Stimulated activated CD4-positive, alpha-beta T cell treated with anti-CD3 and anti-CD28 coated beads, Interleukin-2, amount 100 ng/mL, for 24 hours (primary cell): ENCODE measurements at regions not wholly inside any gene's neighbourhood (a gene's known extent, or its start where the extent isn't known, plus 50 kb on each side); places are given as distances from the start of the nearest gene placed in this dataset.
"Not testable (repeated sequence)": the region's sequence is repeated elsewhere in the genome, so short reads cannot be mapped to it uniquely, and the experiment has no call there.

Experiments used
- DNase-seq, 2 donors: peaks; one replicate each; pipeline ENCODE4 v3.0.0-alpha.2; 2020

DNA sequence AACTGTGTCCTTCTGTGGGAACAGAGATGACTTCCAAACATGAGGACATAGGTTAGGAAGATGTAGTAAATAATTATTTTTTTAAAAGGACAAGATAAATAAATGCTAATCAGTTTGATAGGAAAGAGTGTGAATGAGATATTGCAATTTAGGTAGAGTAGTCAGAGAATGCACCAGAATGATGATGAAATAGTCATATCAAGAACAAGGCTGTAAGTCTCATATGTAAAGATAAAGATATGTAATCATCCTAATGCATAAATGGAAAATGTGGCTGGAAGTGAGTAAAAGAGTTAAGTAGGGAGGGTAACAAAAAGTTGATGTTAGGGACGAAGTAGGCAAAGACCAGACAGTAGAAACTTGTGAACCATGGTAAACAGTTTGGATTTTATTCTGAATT, 1041.7 kb upstream of the MIR17HG start:
- no peak for DNase-seq

- no peak for DNase-seq
Observed at GRCh38 chr13:90307136-90307535, 1040.4 kb upstream of the MIR17HG start.

GRCh38 chr13:90308249-90308648, 1039.2 kb upstream of the MIR17HG start:
- no peak for DNase-seq

DNA sequence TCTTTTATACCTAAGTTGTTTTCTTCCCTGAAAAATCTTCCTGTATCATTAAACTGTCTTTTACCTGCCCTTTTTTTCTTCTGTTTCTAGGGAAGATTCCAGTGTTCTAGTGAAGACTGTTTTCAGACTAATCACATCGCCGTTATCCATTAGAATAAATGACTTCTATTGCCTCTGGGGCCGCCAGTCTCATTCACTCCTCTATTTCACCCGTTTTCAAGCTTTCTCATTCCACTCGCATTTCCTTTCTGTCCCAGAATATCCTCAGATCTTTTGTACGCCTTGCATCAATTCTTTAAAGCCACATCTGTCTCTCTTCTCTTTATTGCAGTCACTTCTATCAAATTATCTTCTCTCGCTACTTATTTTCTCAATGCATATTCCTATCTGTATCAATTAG, 1035.6 kb upstream of the MIR17HG start:
- DNase-seq = no peak

- no peak for DNase-seq
Observed at GRCh38 chr13:90315061-90315460, 1032.4 kb upstream of the MIR17HG start.

DNA sequence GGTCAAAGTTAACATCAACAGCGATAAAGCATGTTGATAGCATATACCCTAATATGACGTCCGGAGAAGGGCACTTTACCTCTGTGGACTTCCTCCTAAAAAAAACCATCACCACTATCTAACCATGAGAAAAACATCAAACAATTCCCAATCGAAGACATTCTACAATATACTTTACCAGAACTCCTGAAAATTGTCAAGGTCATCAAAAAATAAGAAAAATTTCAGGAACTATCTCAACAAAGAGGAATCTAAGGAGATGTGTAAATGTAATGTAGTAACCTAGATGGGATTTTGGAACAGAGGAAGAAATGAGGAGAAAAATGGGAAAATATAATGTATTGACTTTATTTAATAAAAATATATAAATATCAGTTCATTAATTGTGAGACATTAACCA, 1026.8 kb upstream of the MIR17HG start:
- DNase-seq = no peak

GRCh38 chr13:90321281-90321931, 1026.1 kb upstream of the MIR17HG start:
- DNase-seq = no peak

DNA sequence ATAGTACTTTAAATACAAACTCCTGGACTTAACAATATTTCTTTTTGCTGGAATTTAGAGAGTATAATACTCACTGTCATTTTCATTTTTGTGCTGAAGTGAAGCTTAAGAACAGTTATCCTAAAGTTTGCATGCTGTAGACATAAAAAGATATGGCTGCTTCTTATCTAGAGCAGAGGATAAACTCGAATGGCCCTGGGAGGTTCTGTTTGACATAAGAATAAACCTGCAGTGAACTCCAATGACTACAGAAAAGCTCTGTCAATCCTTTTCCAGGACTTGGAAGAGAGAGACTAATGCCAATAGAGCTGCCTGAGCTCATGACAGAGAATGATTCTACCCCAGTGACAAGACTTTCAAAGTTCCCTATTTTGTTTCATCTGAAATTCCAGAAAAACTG, 1017.8 kb upstream of the MIR17HG start:
- no peak for DNase-seq

GRCh38 chr13:90331974-90332373, 1015.5 kb upstream of the MIR17HG start:
- DNase-seq = no peak

- no peak for DNase-seq
Observed at GRCh38 chr13:90336507-90336906, 1011.0 kb upstream of the MIR17HG start.

DNA sequence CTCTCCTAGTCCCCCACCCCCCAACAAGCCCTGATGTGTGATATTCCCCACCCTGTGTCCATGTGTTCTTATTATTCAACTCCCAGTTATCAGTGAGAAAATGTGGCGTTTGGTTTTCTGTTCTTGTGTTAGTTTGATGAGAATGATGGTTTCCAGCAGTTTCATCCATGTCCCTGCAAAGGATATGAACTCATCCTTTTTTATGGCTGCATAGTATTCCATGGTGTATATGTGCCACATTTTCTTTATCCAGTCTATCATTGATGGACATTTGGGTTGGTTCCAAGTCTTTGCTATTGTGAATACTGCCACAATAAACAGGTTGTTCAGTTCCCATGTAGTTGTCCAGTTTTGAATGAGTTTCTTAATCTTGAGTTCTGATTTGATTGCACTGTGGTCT, 1006.1 kb upstream of the MIR17HG start:
- not testable (repeated sequence) for DNase-seq

GRCh38 chr13:90348477-90349136, 998.9 kb upstream of the MIR17HG start:
- DNase-seq = not testable (repeated sequence)

DNA sequence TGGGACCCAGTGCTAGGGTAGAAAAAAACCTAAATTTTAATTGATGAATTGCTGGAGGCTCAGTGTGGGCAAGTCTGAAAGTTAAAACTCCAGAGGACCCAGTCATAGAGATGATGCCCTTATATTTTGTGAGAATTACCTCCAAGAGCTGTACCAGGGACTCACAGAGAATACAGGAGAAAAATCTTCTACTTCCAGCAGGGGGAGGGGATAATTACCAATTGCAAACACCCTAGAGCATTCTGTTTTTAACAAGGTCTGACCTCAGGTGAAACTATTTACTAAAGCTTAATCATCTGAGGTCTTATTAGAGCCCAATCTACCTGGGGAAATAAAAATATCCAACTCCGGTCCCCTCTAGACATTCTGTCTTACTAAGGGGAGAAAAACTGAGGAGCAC, 994.7 kb upstream of the MIR17HG start:
- DNase-seq = no peak

DNA sequence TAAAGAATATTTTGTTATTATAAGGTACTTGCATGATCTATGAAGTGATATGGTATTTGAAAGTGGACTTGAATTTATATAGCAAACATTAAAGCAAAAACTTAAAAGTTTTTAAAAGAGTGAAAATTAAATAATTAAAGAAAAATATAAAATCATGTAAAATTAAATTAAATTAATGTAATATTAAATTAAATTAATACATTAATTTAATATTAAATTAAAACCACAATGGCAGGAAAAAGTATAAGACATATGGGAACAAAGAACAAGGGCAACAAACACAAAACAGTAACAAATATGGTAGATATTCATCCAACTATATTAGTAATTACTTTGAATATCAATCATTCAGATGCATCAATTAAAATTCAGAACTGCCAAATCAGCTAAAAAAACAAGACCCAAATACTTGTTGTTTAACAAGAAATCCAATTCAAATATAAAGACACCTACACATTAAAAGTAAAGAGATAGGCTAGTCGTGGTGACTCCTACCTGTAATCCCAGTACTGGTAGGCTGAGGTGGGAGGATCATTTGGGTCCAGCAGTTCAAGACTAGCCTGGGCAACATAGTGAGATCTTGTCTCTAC, 992.2 kb upstream of the MIR17HG start:
- DNase-seq = no peak

- no peak for DNase-seq
Observed at GRCh38 chr13:90360785-90361184, 986.7 kb upstream of the MIR17HG start.

GRCh38 chr13:90362707-90363106, 984.8 kb upstream of the MIR17HG start:
- DNase-seq = no peak

- no peak for DNase-seq
Observed at GRCh38 chr13:90365130-90365529, 982.4 kb upstream of the MIR17HG start.

- DNase-seq = no peak
Observed at GRCh38 chr13:90374168-90374567, 973.3 kb upstream of the MIR17HG start.

- DNase-seq = no peak
Observed at GRCh38 chr13:90375851-90376250, 971.6 kb upstream of the MIR17HG start.

- no peak for DNase-seq
Observed at GRCh38 chr13:90382425-90382824, 965.1 kb upstream of the MIR17HG start.

GRCh38 chr13:90385781-90386489, 961.6 kb upstream of the MIR17HG start:
- no peak for DNase-seq

DNA sequence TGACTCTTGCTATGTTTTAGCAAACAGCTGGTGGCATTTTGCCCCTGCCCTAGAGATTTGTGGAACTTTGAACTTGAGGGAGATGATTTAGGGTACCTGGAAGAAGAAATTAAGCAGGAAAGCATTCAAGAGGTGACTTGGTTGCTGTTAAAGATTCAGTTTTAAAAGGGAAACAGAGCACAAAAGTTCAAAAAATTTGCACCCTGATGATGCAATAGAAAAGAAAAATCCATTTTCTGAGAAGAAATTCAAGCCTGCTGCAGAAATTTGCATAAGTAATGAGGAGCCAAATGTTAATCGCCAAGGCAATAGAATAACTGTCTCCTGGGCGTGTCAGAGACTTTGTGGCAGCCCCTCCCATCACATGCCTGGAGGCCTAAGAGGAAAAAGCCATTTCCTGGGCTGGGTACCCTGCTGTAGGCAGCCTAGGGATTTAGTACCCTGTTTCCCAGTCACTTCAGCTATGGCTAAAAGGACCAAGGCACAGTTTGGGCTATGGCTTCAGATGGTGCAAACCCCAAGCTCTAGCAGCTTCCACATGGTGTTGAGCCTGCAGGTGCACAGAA, 958.5 kb upstream of the MIR17HG start:
- no peak for DNase-seq

DNA sequence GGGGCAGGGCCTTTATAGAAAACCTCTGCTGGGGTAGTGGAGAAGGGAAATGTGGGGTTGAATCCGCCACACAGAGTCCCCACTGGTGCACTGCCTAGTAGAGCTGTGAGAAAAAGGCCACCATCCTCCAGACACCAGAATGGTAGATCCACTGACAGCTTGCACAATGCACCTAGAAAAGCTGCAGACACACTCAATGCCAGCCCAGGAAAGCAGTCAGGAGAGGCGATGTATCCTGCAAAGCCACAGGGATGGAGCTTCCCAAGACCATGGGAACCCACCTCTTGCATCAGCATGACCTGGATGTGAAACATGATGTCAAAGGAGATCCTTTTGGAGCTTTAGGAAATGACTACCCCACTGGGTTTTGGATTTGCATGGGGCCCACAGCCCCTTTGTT, 958.0 kb upstream of the MIR17HG start:
- DNase-seq = no peak

GRCh38 chr13:90393408-90393807, 954.1 kb upstream of the MIR17HG start:
- no peak for DNase-seq
